AG10803 (cell line): ENCODE measurements at regions not wholly inside any gene's neighbourhood (a gene's known extent, or its start where the extent isn't known, plus 50 kb on each side); places are given as distances from the start of the nearest gene placed in this dataset.
"Not testable (repeated sequence)": the region's sequence is repeated elsewhere in the genome, so short reads cannot be mapped to it uniquely, and the experiment has no call there.

Experiments
- DNase-seq: peaks from one replicate; pipeline ENCODE4 v3.0.0; 2010; ENCODE audit warnings: low read depth
- H3K4me3 ChIP-seq: 2 replicates; pipeline ENCODE4 v1.5.1; 2011; ENCODE audit warnings: mild to moderate bottlenecking, low read length, control low read depth
- TF ChIP-seq, protein P1 (sequence below): conservative IDR thresholded peaks from 2 replicates; pipeline ENCODE4 v1.5.1; 2011; ENCODE audit warnings: mild to moderate bottlenecking, low read length, control low read depth, inconsistent platforms

DNA sequence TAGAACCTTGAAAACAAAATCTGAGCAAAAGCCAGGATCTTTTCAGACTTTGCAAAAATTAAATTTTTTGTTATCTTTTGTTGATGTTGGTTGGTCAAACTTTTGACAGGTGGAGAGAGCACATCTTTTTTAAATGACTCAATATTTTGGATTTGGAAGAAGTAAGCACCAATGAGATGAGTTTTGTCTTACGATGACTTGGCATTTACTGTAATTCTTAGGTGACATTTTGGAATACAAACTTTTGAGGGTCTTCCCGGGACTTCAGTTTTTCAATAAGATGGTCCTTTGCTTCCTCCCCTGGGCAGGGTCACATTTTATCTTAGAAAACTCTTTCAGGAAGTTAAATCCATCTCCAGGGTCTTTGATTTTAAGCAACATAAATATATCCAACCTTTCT is 423.9 kb downstream of the HS3ST3B1 start:
- H3K4me3 ChIP-seq = no peak overlapping the region
- TF ChIP-seq, protein P1, sequence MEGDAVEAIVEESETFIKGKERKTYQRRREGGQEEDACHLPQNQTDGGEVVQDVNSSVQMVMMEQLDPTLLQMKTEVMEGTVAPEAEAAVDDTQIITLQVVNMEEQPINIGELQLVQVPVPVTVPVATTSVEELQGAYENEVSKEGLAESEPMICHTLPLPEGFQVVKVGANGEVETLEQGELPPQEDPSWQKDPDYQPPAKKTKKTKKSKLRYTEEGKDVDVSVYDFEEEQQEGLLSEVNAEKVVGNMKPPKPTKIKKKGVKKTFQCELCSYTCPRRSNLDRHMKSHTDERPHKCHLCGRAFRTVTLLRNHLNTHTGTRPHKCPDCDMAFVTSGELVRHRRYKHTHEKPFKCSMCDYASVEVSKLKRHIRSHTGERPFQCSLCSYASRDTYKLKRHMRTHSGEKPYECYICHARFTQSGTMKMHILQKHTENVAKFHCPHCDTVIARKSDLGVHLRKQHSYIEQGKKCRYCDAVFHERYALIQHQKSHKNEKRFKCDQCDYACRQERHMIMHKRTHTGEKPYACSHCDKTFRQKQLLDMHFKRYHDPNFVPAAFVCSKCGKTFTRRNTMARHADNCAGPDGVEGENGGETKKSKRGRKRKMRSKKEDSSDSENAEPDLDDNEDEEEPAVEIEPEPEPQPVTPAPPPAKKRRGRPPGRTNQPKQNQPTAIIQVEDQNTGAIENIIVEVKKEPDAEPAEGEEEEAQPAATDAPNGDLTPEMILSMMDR = no peak
- no peak for DNase-seq

DNA sequence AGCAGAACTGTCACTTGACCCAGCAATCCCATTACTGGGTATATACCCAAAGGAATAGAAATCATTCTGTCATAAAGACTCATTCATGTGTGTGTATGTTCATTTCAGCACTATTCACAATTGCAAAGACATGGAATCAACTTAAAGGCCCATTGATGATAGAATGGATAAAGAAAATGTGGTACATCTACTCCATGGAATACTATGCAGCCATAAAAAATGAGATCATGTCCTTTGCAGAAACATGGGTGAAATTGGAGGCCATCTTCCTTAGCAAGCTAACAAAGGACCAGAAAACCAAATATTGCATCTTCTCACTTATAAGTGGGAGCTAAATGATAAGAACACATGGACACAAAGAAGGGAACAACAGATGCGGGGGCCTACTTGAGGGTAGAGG is 422.5 kb downstream of the HS3ST3B1 start:
- not testable (repeated sequence) for H3K4me3 ChIP-seq, DNase-seq

DNA sequence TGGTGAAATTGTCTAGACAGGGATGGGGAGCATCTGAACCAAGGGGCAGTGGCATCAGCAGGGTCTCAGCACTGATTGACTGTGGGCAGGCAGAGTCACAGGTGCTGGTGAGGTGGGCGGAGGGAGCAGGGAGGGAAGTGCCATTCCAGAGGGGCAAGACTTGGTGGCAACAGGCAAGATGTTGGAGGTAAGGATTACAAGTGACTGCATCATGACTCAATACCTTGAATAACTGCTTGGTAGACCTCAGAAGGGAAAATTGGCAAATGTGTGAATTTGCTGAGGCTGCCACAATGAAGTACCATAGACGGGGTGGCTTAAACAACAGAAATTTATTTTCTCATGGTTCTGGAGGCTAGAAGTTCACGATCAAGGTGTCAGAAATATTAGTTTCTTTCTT is 419.1 kb downstream of the HS3ST3B1 start:
- H3K4me3 ChIP-seq = no peak overlapping the region
- no peak for DNase-seq
- TF ChIP-seq, protein P1 = no peak

DNA sequence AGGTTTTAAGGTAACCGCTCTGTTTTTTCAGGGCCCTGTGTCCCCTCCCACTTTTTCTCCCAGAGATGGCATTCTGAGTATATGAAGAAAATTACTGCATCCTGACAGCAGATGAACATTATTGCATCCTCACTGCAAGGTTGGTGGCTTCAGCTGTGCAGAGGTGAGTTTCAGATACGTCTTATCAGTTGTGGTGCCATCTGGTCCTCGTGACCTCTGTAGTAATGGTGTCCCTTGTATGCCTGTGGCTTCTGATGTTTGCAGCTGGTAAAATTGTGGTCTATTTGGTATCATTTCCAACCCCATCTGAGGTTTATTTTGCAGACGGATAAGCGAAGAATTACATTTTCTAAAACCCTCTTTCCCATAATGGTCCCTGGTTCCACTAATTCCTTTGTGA is 417.0 kb downstream of the HS3ST3B1 start:
- H3K4me3 ChIP-seq = no peak overlapping the region
- TF ChIP-seq, protein P1 = no peak
- no peak for DNase-seq

DNA sequence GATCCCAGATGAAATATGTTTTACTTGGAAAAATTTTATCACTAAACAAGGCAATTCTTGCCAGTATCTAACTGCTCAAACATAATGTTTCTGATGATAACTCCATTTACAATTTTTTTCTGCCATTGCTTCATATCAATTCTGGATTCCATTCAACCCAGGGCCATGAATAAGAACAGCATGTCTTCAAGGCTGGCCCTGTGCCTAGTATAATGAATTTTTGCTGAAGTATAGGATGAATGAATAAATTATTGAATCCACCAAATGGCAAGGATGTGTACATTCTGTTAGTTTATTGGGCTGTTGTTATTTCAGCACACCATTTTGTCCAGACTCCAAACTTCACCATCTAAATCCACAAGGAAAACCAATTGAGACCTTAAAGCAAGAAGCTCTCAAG is 414.7 kb downstream of the HS3ST3B1 start:
- no peak for DNase-seq
- H3K4me3 ChIP-seq = no peak overlapping the region
- TF ChIP-seq, protein P1 = no peak

DNA sequence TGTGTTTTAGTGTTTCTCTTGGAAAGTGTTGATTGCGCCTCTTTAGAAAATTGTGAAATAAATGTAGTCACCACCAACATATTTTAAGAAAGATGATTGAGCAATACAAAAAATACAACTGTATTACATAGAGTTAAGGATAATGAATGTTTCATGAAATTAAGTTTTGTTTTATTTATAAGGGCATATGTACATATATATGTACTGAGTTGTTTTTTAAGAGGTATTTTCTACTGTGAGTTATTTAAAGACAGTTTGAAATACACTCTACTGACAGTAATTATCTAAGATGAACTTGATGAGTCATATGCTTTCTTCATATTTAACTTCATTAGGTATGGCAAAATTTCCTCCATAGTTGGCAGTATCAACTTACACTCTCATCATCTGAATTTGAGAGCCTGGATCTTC is 411.7 kb downstream of the HS3ST3B1 start:
- H3K4me3 ChIP-seq = no peak overlapping the region
- TF ChIP-seq, protein P1 = no peak
- peak; percentile 29 for DNase-seq

DNA sequence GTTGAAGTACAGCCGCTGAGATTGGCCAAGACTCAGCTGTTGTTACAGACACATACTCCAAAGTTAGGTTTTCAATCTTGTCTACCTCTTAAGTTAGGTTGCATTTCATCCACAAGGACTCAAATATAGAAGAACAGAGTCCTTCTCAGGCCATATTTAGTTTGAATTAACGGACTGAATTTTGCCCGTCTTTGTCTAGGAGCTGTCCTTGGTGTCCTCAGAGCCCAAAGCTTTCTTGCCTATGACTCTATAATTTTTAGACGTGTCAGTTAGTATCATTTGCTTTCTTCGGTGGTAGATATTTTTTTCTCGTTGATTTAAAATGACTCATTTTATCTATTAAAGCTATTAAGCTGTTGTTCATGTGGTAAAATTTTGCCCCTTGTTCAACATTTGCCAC is 403.2 kb downstream of the HS3ST3B1 start:
- no peak for DNase-seq
- TF ChIP-seq, protein P1 = no peak
- H3K4me3 ChIP-seq = no peak overlapping the region

DNA sequence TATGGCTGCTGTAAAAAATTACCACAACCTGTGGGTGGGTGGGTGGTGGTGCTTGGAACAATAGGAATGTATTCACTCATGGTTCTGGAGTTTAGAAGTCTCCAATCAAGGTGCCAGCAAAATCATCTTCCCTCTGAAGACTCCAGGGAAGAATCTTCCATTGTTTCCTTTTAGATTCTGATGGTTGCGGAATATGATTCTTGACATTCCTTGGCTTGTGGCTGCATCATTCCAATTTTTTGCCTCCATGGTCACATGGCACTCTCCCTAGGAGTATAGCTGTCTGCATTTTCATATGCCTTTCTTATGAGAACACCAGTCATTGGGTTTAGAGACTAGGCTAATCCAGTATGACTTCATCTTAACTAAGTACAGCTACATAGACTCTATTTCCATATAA is 401.0 kb downstream of the HS3ST3B1 start:
- TF ChIP-seq, protein P1 = no peak

More for the DNA sequence above, 401.0 kb downstream of the HS3ST3B1 start:
- no peak overlapping the region for H3K4me3 ChIP-seq
- DNase-seq = peak; percentile 9
